CD14-positive monocyte (primary cell): ENCODE measurements at regions not wholly inside any gene's neighbourhood (a gene's known extent, or its start where the extent isn't known, plus 50 kb on each side); places are given as distances from the start of the nearest gene placed in this dataset.

Experiments used
- DNase-seq, 3 donors: peaks; one replicate each; pipeline ENCODE4 v3.0.0-alpha.2; 2011 to 2022
- H2AFZ ChIP-seq: 2 replicates; pipeline ENCODE4 v1.6.0; 2012; ENCODE audit warnings: mild to moderate bottlenecking, low read depth, low read length, inconsistent platforms; ENCODE audit not compliant: insufficient read depth, poor library complexity, severe bottlenecking
- H3K27ac ChIP-seq, 2 donors: 1 replicate in 1 of 2; 2 replicates in 1 of 2; pipeline ENCODE4 v1.5.1; 2012 to 2013; ENCODE audit warnings: low read length in 2 of 2, control low read depth in 1 of 2, inconsistent platforms in 1 of 2, low read depth in 1 of 2, mild to moderate bottlenecking in 1 of 2
- H3K27me3 ChIP-seq, 2 donors: one replicate each; pipeline versions ENCODE4 v1.6.0 to v1.6.1; 2011 to 2013; ENCODE audit warnings: low read length in 2 of 2; ENCODE audit not compliant: control insufficient read depth in 2 of 2, insufficient read depth in 2 of 2
- H3K36me3 ChIP-seq, 2 donors: replicated peaks in 1 of 2; 1 replicate in 1 of 2; 2 replicates in 1 of 2; pipeline versions ENCODE4 v1.5.1 to v1.6.1; 2012 to 2013; ENCODE audit warnings: low read length in 2 of 2, control low read depth in 1 of 2, inconsistent platforms in 1 of 2, mild to moderate bottlenecking in 1 of 2; ENCODE audit not compliant: insufficient read depth in 2 of 2, control insufficient read depth in 1 of 2
- H3K4me1 ChIP-seq, 2 donors: 1 replicate in 1 of 2; 2 replicates in 1 of 2; pipeline versions ENCODE4 v1.5.1 to v1.6.1; 2012 to 2013; ENCODE audit warnings: low read length in 2 of 2, control low read depth in 1 of 2, inconsistent platforms in 1 of 2, mild to moderate bottlenecking in 1 of 2, moderate library complexity in 1 of 2; ENCODE audit not compliant: insufficient read depth in 2 of 2, control insufficient read depth in 1 of 2
- H3K4me2 ChIP-seq: replicated peaks from 2 replicates; pipeline ENCODE3; 2012; ENCODE audit warnings: low read length, moderate library complexity, mild to moderate bottlenecking; ENCODE audit not compliant: poor library complexity, severe bottlenecking; ENCODE audit errors: extremely low read depth
- H3K4me3 ChIP-seq, 3 experiments: fragments of 200-600 bp in 1 of 3; sonication (generic) in 1 of 3; replicated peaks in 1 of 3; 1 replicate in 2 of 3; 2 replicates in 1 of 3; pipeline ENCODE4 v1.5.1; 2011 to 2013; ENCODE audit warnings: low read length in 3 of 3, mild to moderate bottlenecking in 3 of 3, control low read depth in 2 of 3, low read depth in 2 of 3, inconsistent platforms in 1 of 3, moderate library complexity in 1 of 3
- H3K79me2 ChIP-seq: 2 replicates; pipeline ENCODE4 v1.6.0; 2012; ENCODE audit warnings: mild to moderate bottlenecking, control low read depth, inconsistent platforms, low read length, moderate library complexity; ENCODE audit not compliant: insufficient read depth
- H3K9ac ChIP-seq: 2 replicates; pipeline ENCODE4 v1.6.0; 2017; ENCODE audit warnings: low read length, mild to moderate bottlenecking; ENCODE audit not compliant: insufficient read depth, poor library complexity, severe bottlenecking
- H3K9me3 ChIP-seq, 2 donors: replicated peaks in 1 of 2; 1 replicate in 1 of 2; 2 replicates in 1 of 2; pipeline versions ENCODE4 v1.5.1 to v1.6.1; 2012 to 2013; ENCODE audit warnings: low read length in 2 of 2, control low read depth in 1 of 2; ENCODE audit not compliant: control insufficient read depth in 1 of 2, insufficient read depth in 1 of 2
- H4K20me1 ChIP-seq: 2 replicates; pipeline ENCODE4 v1.6.0; 2012; ENCODE audit warnings: mild to moderate bottlenecking, low read length, control low read depth, moderate library complexity; ENCODE audit not compliant: insufficient read depth
- H3K27ac Mint-ChIP-seq, 7 donors: one replicate each; pipeline ENCODE4 v1.8.0; 2020; ENCODE audit warnings: mild to moderate bottlenecking in 7 of 7, mixed read lengths in 7 of 7, moderate library complexity in 6 of 7, inconsistent platforms in 2 of 7
- H3K27me3 Mint-ChIP-seq, 3 donors: one replicate each; pipeline ENCODE4 v1.8.0; 2021 to 2022; ENCODE audit warnings: low read depth in 3 of 3, mild to moderate bottlenecking in 3 of 3, mixed read lengths in 3 of 3, moderate library complexity in 3 of 3, inconsistent platforms in 1 of 3
- H3K36me3 Mint-ChIP-seq, 2 donors: one replicate each; pipeline ENCODE4 v1.8.0; 2020; ENCODE audit warnings: mixed read lengths in 2 of 2, inconsistent platforms in 1 of 2, mild to moderate bottlenecking in 1 of 2
- H3K4me1 Mint-ChIP-seq: one replicate; pipeline ENCODE4 v1.8.0; 2020; ENCODE audit warnings: mild to moderate bottlenecking, mixed read lengths
- H3K4me3 Mint-ChIP-seq, 2 donors: one replicate each; pipeline ENCODE4 v1.8.0; 2020; ENCODE audit warnings: mild to moderate bottlenecking in 2 of 2, mixed read lengths in 2 of 2, moderate library complexity in 1 of 2
- H3K9me3 Mint-ChIP-seq, 7 donors: one replicate each; pipeline ENCODE4 v1.8.0; 2020 to 2022; ENCODE audit warnings: mixed read lengths in 7 of 7, mild to moderate bottlenecking in 6 of 7, moderate library complexity in 6 of 7, inconsistent platforms in 2 of 7
- WGBS: methylation state at CpG from one replicate; pipeline ENCODE4 v1.1.5; 2013; ENCODE audit warnings: missing lambda C conversion rate; ENCODE audit not compliant: insufficient coverage; 5-methylcytosine and 5-hydroxymethylcytosine counted together
- intact Hi-C, 2 donors: fragments of 100-400 bp; cut with micrococcal nuclease; formaldehyde crosslinking; loops; one replicate each; pipeline versions ENCODE4 v1.15.0 to v1.15.1; 2023
- TF ChIP-seq, protein P1 (sequence below): fragments of 200-600 bp; IDR thresholded peaks from one replicate; pipeline ENCODE4 v1.8.0; 2022; ENCODE audit warnings: antibody characterized with exemption, mild to moderate bottlenecking

DNA sequence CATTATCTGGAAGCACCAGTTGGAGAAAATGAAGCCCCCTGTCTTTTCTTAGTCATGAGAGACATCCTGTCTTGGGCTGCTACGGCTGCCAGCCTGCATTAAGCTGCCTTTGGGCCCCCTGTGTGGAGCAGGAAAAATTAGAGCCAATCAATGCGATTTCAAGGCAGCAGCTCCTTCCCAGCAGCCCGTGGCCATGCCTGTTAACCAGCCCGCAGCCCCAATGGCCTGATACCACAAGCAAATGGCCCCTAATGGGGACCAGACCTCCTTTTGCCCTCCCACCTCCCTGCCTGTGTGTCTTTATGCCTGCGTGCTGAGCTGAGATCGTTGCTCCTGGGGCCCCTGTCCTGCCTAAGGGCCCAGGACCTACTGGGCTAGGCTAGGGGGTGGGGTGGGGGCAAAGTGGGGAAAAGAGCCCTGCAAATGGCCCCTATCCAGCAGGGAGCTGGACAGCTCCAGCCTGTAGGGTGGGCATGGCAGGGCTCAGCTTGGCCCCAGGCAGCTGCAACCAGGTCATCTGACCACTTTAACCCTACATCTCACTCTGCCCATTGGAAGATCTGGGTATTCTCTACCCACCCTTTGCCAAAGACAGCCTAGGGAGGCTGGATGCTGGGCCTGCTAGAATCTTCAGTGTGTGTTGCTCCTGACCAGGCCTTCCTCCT lies 53.8 kb upstream of the MRPS22 start:
- H3K9me3 ChIP-seq: no peaks in the 10 kb centered on the region

DNA sequence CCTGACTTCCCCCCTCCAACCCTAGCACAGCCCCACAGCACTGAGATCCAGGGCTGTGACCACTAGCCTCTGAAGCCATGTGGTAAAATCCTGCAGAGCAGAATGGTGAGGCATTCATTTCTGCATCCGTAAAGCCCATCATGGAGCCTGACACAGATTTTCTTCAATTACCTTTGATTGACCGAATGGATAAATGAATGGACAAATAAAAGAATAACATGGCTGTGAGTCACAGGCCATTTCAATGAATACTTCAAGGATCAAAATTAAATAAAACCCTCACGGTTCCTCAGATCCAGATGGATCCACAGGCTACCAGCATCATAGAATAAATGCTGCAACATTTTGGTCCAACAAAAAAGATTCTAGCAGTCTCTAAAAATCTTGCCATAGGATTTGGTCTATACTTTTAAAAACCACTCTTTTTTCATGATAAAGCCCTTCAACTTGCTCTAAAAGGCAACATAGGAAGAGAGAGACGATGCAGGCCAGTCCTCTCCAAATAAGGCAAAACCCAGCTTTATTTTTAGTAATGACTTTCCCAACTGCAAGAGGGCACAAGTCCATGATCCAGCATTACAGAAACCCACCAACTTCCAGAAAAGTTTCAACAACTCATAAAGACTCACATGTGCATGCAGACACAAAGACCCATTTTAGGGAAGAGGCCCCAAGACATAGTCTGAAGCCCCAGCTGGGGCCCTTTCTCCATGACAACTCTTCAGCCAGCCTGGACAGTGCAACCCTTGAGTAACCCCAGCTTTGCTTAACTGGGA lies 52.4 kb upstream of the MRPS22 start:
- Mint-ChIP-seq H3K4me1 (no peaks in the 10 kb centered on the region), H3K36me3 (no peaks in the 10 kb centered on the region), H3K27me3 (peaks cover 0 to 12% (median 0%) of the 10 kb centered on the region in 3 donors), H3K27ac (no peak overlapping the region), H3K9me3 (no peaks in the 10 kb centered on the region), H3K4me3 (no peak overlapping the region)
- no peaks in the 10 kb centered on the region for H3K9me3 ChIP-seq
- H3K79me2 ChIP-seq: no peaks in the 10 kb centered on the region
- no peak overlapping the region for H2AFZ ChIP-seq
- no peak overlapping the region for H3K27ac ChIP-seq
- no peaks in the 10 kb centered on the region for H4K20me1 ChIP-seq
- intact Hi-C loops: no loop called here
- DNase-seq: no peak
- no peak overlapping the region for H3K9ac ChIP-seq
- TF ChIP-seq, protein P1, sequence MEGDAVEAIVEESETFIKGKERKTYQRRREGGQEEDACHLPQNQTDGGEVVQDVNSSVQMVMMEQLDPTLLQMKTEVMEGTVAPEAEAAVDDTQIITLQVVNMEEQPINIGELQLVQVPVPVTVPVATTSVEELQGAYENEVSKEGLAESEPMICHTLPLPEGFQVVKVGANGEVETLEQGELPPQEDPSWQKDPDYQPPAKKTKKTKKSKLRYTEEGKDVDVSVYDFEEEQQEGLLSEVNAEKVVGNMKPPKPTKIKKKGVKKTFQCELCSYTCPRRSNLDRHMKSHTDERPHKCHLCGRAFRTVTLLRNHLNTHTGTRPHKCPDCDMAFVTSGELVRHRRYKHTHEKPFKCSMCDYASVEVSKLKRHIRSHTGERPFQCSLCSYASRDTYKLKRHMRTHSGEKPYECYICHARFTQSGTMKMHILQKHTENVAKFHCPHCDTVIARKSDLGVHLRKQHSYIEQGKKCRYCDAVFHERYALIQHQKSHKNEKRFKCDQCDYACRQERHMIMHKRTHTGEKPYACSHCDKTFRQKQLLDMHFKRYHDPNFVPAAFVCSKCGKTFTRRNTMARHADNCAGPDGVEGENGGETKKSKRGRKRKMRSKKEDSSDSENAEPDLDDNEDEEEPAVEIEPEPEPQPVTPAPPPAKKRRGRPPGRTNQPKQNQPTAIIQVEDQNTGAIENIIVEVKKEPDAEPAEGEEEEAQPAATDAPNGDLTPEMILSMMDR: no peak
- no CpG with 5 or more reads among the region's 4 CpGs for WGBS
- H3K4me3 ChIP-seq: no peak overlapping the region
- no peaks in the 10 kb centered on the region for H3K27me3 ChIP-seq
- no peaks in the 10 kb centered on the region for H3K4me1 ChIP-seq
- H3K4me2 ChIP-seq: no peak overlapping the region
- H3K36me3 ChIP-seq: no peaks in the 10 kb centered on the region

More for the DNA sequence above, 53.8 kb upstream of the MRPS22 start:
- WGBS: 90% methylated on average over 2 of the region's 6 CpGs
- Mint-ChIP-seq H3K9me3 (peaks cover 0 to 2% (median 0%) of the 10 kb centered on the region in 7 donors), H3K27me3 (peaks cover 0 to 11% (median 0%) of the 10 kb centered on the region in 3 donors), H3K36me3 (no peaks in the 10 kb centered on the region), H3K4me3 (no peak overlapping the region), H3K27ac (no peak overlapping the region), H3K4me1 (no peaks in the 10 kb centered on the region)
- Histone ChIP-seq H2AFZ (no peak overlapping the region), H4K20me1 (no peaks in the 10 kb centered on the region), H3K4me3 (no peak overlapping the region), H3K27me3 (no peaks in the 10 kb centered on the region), H3K79me2 (no peaks in the 10 kb centered on the region), H3K4me1 (no peaks in the 10 kb centered on the region), H3K36me3 (no peaks in the 10 kb centered on the region), H3K4me2 (no peak overlapping the region), H3K9ac (no peak overlapping the region), H3K27ac (no peak overlapping the region)
- intact Hi-C loops: no loop called here
- TF ChIP-seq, protein P1: no peak
- no peak for DNase-seq
